H1 (cell line): ENCODE measurements at regions not wholly inside any gene's neighbourhood (a gene's known extent, or its start where the extent isn't known, plus 50 kb on each side); places are given as distances from the start of the nearest gene placed in this dataset.

Experiments
- CBX5 ChIP-seq: fragments of 300-800, 300-1000 bp; sonication (generic); IDR thresholded peaks from 2 replicates; pipeline ENCODE4 v1.7.1; 2016; ENCODE audit warnings: antibody characterized with exemption, low read length, low read depth

- no peak for TF ChIP-seq CBX5
These were observed 78.9 kb downstream of the UNCX start (continued) for GRCh38 chr7:1311406-1312135.
